ENCODE measurements at regions not wholly inside any gene's neighbourhood (a gene's known extent, or its start where the extent isn't known, plus 50 kb on each side); places are given as distances from the start of the nearest gene placed in this dataset.

DNA sequence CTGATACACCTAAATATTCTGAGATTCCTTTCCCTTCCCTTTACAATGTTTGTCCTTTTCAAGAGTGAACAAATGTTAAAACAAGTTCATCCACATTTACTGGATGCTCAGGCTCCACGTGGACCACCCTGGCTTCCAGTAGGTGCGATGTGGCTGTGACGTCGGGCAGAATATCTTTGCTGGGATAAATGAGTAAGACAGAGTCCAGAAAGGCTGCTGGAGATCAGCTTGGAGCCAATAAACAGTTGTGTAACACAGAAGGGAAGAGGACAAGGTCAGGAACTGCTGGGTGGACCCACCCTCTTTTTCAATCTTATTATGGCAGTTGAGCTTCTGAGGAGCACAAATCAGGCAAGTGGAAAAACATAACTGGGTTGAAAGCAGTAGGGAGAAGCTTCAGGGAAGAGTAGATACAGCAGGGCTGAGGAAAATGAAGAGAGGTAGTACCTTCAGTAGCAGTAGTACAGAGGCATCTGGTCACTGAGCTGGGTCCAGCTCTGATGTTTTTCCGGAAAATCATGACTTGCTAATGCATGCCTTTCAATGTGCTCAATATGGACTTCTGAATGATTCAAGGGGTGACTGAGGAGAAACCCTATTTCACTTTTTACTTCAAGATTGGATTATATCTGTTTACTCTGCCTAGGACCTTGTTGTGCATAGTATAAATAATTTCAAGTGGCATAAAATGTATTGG is 171.8 kb upstream of the MAD2L1 start:
- Histone ChIP-seq H3K9me3 (ENCODE audit: control insufficient read depth in 3 of 3, low read length in 3 of 3) (no peaks in the 10 kb centered on the region), H3K4me1 (ENCODE audit: control insufficient read depth in 3 of 3, insufficient read depth in 3 of 3, low read length in 3 of 3) (no peaks in the 10 kb centered on the region), H3K27ac (ENCODE audit: low read depth, low read length) (no peak overlapping the region), H3K27me3 (ENCODE audit: control insufficient read depth in 3 of 3, insufficient read depth in 3 of 3, low read length in 3 of 3) (no peaks in the 10 kb centered on the region), H3K4me3 (ENCODE audit: low read length in 3 of 3) (no peak overlapping the region), H3K9ac (ENCODE audit: low read depth in 1 of 3, low read length in 3 of 3) (no peak overlapping the region), H3K36me3 (ENCODE audit: control insufficient read depth in 3 of 3, insufficient read depth in 3 of 3, low read length in 3 of 3) (no peaks in the 10 kb centered on the region)

DNA sequence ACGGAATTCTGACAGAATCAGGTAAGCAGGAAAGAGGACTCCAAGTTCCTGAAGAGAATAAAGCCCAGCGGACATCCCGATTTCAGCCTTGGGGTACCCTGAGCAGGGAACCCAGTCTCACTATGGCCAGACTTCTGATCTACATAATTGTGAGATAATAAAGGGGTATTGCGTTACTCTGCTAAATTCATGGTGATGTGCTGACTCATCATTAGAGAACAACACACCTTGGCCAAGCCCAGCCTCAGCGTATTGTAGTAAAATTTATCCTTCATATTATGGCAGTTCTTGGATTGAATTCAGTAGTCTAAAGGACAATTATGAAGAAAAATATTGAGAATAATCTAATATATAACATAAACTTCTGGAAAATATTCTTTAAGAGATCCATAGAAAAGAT is 170.2 kb upstream of the MAD2L1 start:
- no peak overlapping the region for H3K4me3 ChIP-seq (ENCODE audit: low read length in 3 of 3)
- no peaks in the 10 kb centered on the region for H3K9me3 ChIP-seq (ENCODE audit: control insufficient read depth in 3 of 3, low read length in 3 of 3)
- H3K4me1 ChIP-seq (ENCODE audit: control insufficient read depth in 3 of 3, insufficient read depth in 3 of 3, low read length in 3 of 3) = no peaks in the 10 kb centered on the region
- no peaks in the 10 kb centered on the region for H3K27me3 ChIP-seq (ENCODE audit: control insufficient read depth in 3 of 3, insufficient read depth in 3 of 3, low read length in 3 of 3)
- H3K36me3 ChIP-seq (ENCODE audit: control insufficient read depth in 3 of 3, insufficient read depth in 3 of 3, low read length in 3 of 3) = no peaks in the 10 kb centered on the region
- no peak overlapping the region for H3K9ac ChIP-seq (ENCODE audit: low read depth in 1 of 3, low read length in 3 of 3)
- no peak overlapping the region for H3K27ac ChIP-seq (ENCODE audit: low read depth, low read length)

DNA sequence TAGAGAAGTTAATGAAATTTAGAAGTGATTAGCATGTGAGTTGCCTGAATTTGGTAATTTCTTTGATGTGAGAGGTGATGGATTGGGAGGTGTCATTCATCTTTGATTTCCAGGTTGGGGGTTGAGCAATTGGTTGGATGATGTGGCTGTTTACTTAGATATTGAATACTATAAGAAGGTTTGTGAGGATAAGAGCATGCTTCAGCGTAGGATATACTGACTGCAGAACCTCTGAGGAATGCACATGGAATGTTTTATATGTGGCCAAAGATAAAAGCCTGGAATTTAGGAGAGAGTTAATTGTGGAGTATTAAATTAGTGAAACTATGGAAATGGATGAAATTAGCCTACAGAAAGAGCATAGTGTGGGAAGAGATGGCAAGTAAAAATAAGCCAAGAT is 165.4 kb upstream of the MAD2L1 start:
- Histone ChIP-seq H3K9ac (ENCODE audit: low read depth in 1 of 3, low read length in 3 of 3) (no peak overlapping the region), H3K27me3 (ENCODE audit: control insufficient read depth in 3 of 3, insufficient read depth in 3 of 3, low read length in 3 of 3) (no peaks in the 10 kb centered on the region), H3K36me3 (ENCODE audit: control insufficient read depth in 3 of 3, insufficient read depth in 3 of 3, low read length in 3 of 3) (no peaks in the 10 kb centered on the region), H3K4me1 (ENCODE audit: control insufficient read depth in 3 of 3, insufficient read depth in 3 of 3, low read length in 3 of 3) (no peaks in the 10 kb centered on the region), H3K27ac (ENCODE audit: low read depth, low read length) (no peak overlapping the region), H3K4me3 (ENCODE audit: low read length in 3 of 3) (no peak overlapping the region), H3K9me3 (ENCODE audit: control insufficient read depth in 3 of 3, low read length in 3 of 3) (no peaks in the 10 kb centered on the region)

DNA sequence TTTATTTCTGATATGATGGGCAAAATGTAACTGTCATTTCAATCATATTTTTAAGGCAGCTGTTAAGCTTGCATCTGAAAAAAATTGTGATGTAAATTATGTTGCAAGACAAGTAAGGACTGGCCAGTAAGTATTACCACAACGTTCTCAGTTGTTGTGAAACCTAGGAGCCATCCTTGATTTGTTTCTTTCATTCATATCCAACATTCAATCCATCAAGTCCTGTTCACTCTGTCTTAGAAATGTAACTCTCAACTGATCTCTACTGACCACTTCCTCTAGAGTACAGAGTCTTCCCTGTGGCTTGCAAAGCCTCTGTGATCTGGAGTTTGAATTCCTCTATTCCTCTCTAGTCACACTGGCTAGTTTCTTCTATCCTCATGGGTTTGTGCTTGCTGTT is 161.4 kb upstream of the MAD2L1 start:
- no peaks in the 10 kb centered on the region for H3K27me3 ChIP-seq (ENCODE audit: control insufficient read depth in 3 of 3, insufficient read depth in 3 of 3, low read length in 3 of 3)
- no peaks in the 10 kb centered on the region for H3K9me3 ChIP-seq (ENCODE audit: control insufficient read depth in 3 of 3, low read length in 3 of 3)
- no peaks in the 10 kb centered on the region for H3K4me1 ChIP-seq (ENCODE audit: control insufficient read depth in 3 of 3, insufficient read depth in 3 of 3, low read length in 3 of 3)
- H3K9ac ChIP-seq (ENCODE audit: low read depth in 1 of 3, low read length in 3 of 3) = no peak overlapping the region
- H3K27ac ChIP-seq (ENCODE audit: low read depth, low read length) = no peak overlapping the region
- no peaks in the 10 kb centered on the region for H3K36me3 ChIP-seq (ENCODE audit: control insufficient read depth in 3 of 3, insufficient read depth in 3 of 3, low read length in 3 of 3)
- no peak overlapping the region for H3K4me3 ChIP-seq (ENCODE audit: low read length in 3 of 3)

DNA sequence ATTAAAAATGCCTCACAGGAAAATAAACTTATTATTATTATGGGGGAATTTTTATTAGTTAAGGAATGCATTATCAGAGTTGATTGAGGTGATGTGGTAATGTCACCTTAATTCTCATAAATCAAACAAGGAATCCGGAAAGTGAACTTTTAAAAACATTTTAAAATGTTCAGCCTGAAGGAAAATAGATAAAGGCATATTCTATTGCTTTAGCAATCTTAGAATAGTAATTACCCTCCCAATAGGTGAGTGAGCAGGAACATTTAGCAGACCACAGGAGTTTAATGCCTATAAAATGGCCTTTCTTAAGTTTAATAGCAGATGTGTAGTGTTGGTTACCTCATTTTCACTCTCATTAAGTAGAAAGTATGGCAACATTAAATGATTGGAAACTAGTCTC is 160.9 kb upstream of the MAD2L1 start:
- H3K9me3 ChIP-seq (ENCODE audit: control insufficient read depth in 3 of 3, low read length in 3 of 3) = no peaks in the 10 kb centered on the region
- no peaks in the 10 kb centered on the region for H3K27me3 ChIP-seq (ENCODE audit: control insufficient read depth in 3 of 3, insufficient read depth in 3 of 3, low read length in 3 of 3)
- no peak overlapping the region for H3K9ac ChIP-seq (ENCODE audit: low read depth in 1 of 3, low read length in 3 of 3)
- no peak overlapping the region for H3K27ac ChIP-seq (ENCODE audit: low read depth, low read length)
- H3K36me3 ChIP-seq (ENCODE audit: control insufficient read depth in 3 of 3, insufficient read depth in 3 of 3, low read length in 3 of 3) = no peaks in the 10 kb centered on the region
- no peak overlapping the region for H3K4me3 ChIP-seq (ENCODE audit: low read length in 3 of 3)
- H3K4me1 ChIP-seq (ENCODE audit: control insufficient read depth in 3 of 3, insufficient read depth in 3 of 3, low read length in 3 of 3) = no peaks in the 10 kb centered on the region

DNA sequence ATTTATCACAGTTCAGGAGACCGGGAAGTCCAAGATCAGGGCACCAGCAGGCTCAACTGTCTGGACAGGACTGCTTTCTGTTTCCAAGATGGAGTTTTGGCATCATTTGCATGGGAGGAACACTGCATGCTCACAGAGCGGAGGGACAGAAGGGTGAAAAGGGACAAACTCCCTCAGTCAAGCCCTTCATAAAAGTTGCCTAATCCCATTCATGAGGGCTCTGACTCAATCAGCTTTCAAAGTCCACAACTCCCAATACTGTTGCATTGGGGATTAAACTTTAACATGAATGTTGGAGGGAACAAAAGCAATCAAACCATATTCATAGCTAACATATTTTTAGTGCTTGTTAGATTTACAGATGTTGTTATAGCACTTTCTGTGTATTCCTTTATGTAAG is 158.9 kb upstream of the MAD2L1 start:
- Histone ChIP-seq H3K9ac (ENCODE audit: low read depth in 1 of 3, low read length in 3 of 3) (no peak overlapping the region), H3K27ac (ENCODE audit: low read depth, low read length) (no peak overlapping the region), H3K4me3 (ENCODE audit: low read length in 3 of 3) (no peak overlapping the region), H3K4me1 (ENCODE audit: control insufficient read depth in 3 of 3, insufficient read depth in 3 of 3, low read length in 3 of 3) (no peaks in the 10 kb centered on the region), H3K9me3 (ENCODE audit: control insufficient read depth in 3 of 3, low read length in 3 of 3) (no peaks in the 10 kb centered on the region), H3K36me3 (ENCODE audit: control insufficient read depth in 3 of 3, insufficient read depth in 3 of 3, low read length in 3 of 3) (no peaks in the 10 kb centered on the region), H3K27me3 (ENCODE audit: control insufficient read depth in 3 of 3, insufficient read depth in 3 of 3, low read length in 3 of 3) (no peaks in the 10 kb centered on the region)

DNA sequence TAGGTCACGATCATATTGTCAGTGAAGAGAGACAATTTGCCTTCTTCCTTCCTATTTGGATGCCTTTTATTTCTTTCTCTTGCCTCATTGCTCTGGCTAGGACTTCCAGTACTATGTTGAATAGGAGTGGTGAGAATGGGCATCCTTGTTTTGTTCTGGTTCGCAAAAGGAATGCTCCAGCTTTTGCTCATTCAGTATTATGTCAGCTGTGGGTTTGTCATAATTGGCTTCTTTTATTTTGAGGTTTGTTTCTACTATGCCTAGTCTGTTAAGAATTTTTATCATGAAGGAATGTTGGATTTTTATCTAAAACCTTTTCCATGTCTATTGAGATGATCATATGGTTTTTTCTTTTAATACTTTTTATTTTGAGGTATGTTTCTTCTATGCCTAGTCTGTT is 152.3 kb upstream of the MAD2L1 start:
- Histone ChIP-seq H3K27me3 (ENCODE audit: control insufficient read depth in 3 of 3, insufficient read depth in 3 of 3, low read length in 3 of 3) (no peaks in the 10 kb centered on the region), H3K36me3 (ENCODE audit: control insufficient read depth in 3 of 3, insufficient read depth in 3 of 3, low read length in 3 of 3) (no peaks in the 10 kb centered on the region), H3K4me3 (ENCODE audit: low read length in 3 of 3) (no peak overlapping the region), H3K4me1 (ENCODE audit: control insufficient read depth in 3 of 3, insufficient read depth in 3 of 3, low read length in 3 of 3) (no peaks in the 10 kb centered on the region), H3K9me3 (ENCODE audit: control insufficient read depth in 3 of 3, low read length in 3 of 3) (no peaks in the 10 kb centered on the region), H3K9ac (ENCODE audit: low read depth in 1 of 3, low read length in 3 of 3) (no peak overlapping the region), H3K27ac (ENCODE audit: low read depth, low read length) (no peak overlapping the region)

DNA sequence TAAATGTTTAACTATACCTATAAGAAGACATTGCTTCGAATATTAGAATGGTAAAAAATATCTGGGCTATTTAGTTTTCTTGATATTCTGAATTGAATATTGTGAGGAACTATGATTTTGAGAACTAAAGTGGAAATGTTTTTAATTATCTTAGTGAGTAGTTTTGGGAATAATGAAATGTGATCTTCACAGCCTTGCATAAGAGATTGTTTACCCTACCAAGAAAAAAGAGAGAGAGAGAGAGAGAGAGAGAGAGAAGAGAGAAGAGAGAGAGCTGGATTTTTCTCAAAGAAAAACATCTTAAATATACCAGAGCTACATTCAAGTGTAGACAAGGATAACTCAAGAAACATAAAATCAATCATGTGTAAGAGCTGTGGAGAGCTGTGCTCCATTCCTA is 148.7 kb upstream of the MAD2L1 start:
- H3K9me3 ChIP-seq (ENCODE audit: control insufficient read depth in 3 of 3, low read length in 3 of 3) = no peaks in the 10 kb centered on the region
- H3K9ac ChIP-seq (ENCODE audit: low read depth in 1 of 3, low read length in 3 of 3) = no peak overlapping the region
- H3K4me1 ChIP-seq (ENCODE audit: control insufficient read depth in 3 of 3, insufficient read depth in 3 of 3, low read length in 3 of 3) = no peaks in the 10 kb centered on the region
- H3K36me3 ChIP-seq (ENCODE audit: control insufficient read depth in 3 of 3, insufficient read depth in 3 of 3, low read length in 3 of 3) = no peaks in the 10 kb centered on the region
- no peak overlapping the region for H3K27ac ChIP-seq (ENCODE audit: low read depth, low read length)
- no peaks in the 10 kb centered on the region for H3K27me3 ChIP-seq (ENCODE audit: control insufficient read depth in 3 of 3, insufficient read depth in 3 of 3, low read length in 3 of 3)
- no peak overlapping the region for H3K4me3 ChIP-seq (ENCODE audit: low read length in 3 of 3)

DNA sequence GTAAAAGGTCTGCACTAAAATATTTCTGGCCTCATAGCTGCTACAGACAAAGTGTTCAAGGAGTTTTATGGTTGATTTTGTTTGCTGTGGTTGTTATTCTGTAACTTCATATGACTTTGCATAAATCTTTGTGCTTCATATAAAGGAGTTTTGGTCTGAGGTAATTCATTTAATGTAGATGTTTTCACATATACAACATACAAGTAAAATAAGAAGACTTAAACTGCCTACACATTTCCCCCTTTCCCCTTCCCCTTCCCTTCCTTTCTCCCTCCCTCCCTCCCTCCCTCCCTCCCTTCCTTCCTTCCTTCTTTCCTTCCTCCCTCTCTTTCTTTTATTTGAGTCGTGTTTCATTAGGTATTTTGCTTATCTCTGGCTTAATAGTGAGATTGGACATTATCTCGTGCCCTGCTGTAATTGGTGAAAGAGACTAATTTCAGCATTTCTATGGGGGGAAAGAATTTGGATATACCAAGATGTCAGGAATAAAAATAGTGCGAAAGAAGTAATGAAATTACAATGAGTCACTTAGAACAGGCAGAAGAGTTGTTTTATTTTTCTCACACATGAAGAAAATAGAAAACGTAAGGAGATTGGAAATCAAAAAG is 144.9 kb upstream of the MAD2L1 start:
- Histone ChIP-seq H3K27me3 (ENCODE audit: control insufficient read depth in 3 of 3, insufficient read depth in 3 of 3, low read length in 3 of 3) (no peaks in the 10 kb centered on the region), H3K27ac (ENCODE audit: low read depth, low read length) (no peak overlapping the region), H3K9me3 (ENCODE audit: control insufficient read depth in 3 of 3, low read length in 3 of 3) (no peaks in the 10 kb centered on the region), H3K36me3 (ENCODE audit: control insufficient read depth in 3 of 3, insufficient read depth in 3 of 3, low read length in 3 of 3) (no peaks in the 10 kb centered on the region), H3K4me3 (ENCODE audit: low read length in 3 of 3) (no peak overlapping the region), H3K9ac (ENCODE audit: low read depth in 1 of 3, low read length in 3 of 3) (no peak overlapping the region), H3K4me1 (ENCODE audit: control insufficient read depth in 3 of 3, insufficient read depth in 3 of 3, low read length in 3 of 3) (no peaks in the 10 kb centered on the region)

DNA sequence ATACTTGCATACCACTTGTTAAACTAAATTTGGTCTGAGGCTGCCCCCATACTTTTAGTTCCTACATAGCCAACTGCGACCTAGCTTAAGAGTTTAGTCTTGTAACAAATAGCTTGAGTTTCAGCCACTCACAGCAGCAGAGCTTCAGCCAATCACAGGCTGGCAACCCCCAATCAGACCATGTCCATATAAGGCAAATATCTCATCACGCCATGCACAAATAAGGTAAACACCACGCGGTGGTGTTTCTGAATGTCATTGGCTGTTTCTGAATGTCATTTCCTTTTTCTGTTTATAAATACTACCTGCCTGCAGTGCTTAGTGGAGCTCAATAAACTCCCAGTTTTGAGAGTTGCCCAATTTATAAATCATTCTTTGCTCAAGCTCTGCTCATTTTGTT is 143.1 kb upstream of the MAD2L1 start:
- no peak overlapping the region for H3K9ac ChIP-seq (ENCODE audit: low read depth in 1 of 3, low read length in 3 of 3)
- H3K4me3 ChIP-seq (ENCODE audit: low read length in 3 of 3) = no peak overlapping the region
- H3K27ac ChIP-seq (ENCODE audit: low read depth, low read length) = no peak overlapping the region
- no peaks in the 10 kb centered on the region for H3K4me1 ChIP-seq (ENCODE audit: control insufficient read depth in 3 of 3, insufficient read depth in 3 of 3, low read length in 3 of 3)
- no peaks in the 10 kb centered on the region for H3K27me3 ChIP-seq (ENCODE audit: control insufficient read depth in 3 of 3, insufficient read depth in 3 of 3, low read length in 3 of 3)
- no peaks in the 10 kb centered on the region for H3K36me3 ChIP-seq (ENCODE audit: control insufficient read depth in 3 of 3, insufficient read depth in 3 of 3, low read length in 3 of 3)
- no peaks in the 10 kb centered on the region for H3K9me3 ChIP-seq (ENCODE audit: control insufficient read depth in 3 of 3, low read length in 3 of 3)
